Kidney epithelial cell (primary cell): ENCODE measurements at regions not wholly inside any gene's neighbourhood (a gene's known extent, or its start where the extent isn't known, plus 50 kb on each side); places are given as distances from the start of the nearest gene placed in this dataset.

Experiments used
- DNase-seq: peaks from one replicate; pipeline ENCODE4 v3.0.0-alpha.2; 2010; ENCODE audit warnings: low read depth
- H3K27me3 ChIP-seq: 2 replicates; pipeline ENCODE4 v1.6.0; 2011; ENCODE audit warnings: low read length; ENCODE audit not compliant: control insufficient read depth, insufficient read depth
- H3K36me3 ChIP-seq: 2 replicates; pipeline ENCODE4 v1.5.1; 2011; ENCODE audit warnings: low read length; ENCODE audit not compliant: control insufficient read depth, insufficient read depth
- H3K4me3 ChIP-seq: 2 replicates; pipeline ENCODE4 v1.5.1; 2011; ENCODE audit warnings: low read depth, mild to moderate bottlenecking, control low read depth, low read length
- CTCF ChIP-seq: IDR thresholded peaks from 2 replicates; pipeline ENCODE4 v1.5.1; 2011; ENCODE audit warnings: mild to moderate bottlenecking, moderate library complexity, low read length, control low read depth, inconsistent platforms; ENCODE audit not compliant: insufficient read depth, poor library complexity, severe bottlenecking

GRCh38 chr5:17388717-17389116, 109.3 kb upstream of the TAF11L2 start:
- Histone ChIP-seq H3K4me3 (no peak overlapping the region), H3K36me3 (no peaks in the 10 kb centered on the region), H3K27me3 (no peaks in the 10 kb centered on the region)
- TF ChIP-seq CTCF = no peak
- no peak for DNase-seq

- Histone ChIP-seq H3K4me3 (no peak overlapping the region), H3K36me3 (no peaks in the 10 kb centered on the region), H3K27me3 (no peaks in the 10 kb centered on the region)
- no peak for TF ChIP-seq CTCF
- no peak for DNase-seq
Observed at GRCh38 chr5:17394086-17394485, 103.9 kb upstream of the TAF11L2 start.

GRCh38 chr5:17395106-17395880, 102.7 kb upstream of the TAF11L2 start:
- no peaks in the 10 kb centered on the region for H3K36me3 ChIP-seq
- no peak for DNase-seq
- no peak for TF ChIP-seq CTCF
- H3K27me3 ChIP-seq = no peaks in the 10 kb centered on the region
- H3K4me3 ChIP-seq = no peak overlapping the region

- no peaks in the 10 kb centered on the region for H3K36me3 ChIP-seq
- DNase-seq = no peak
Observed at GRCh38 chr5:17396247-17396646, 101.8 kb upstream of the TAF11L2 start.

GRCh38 chr5:17398431-17398830, 99.6 kb upstream of the TAF11L2 start:
- Histone ChIP-seq H3K27me3 (no peaks in the 10 kb centered on the region), H3K36me3 (no peaks in the 10 kb centered on the region), H3K4me3 (no peak overlapping the region)
- no peak for TF ChIP-seq CTCF
- DNase-seq = peak; percentile 83

More at GRCh38 chr5:17396247-17396646, 101.8 kb upstream of the TAF11L2 start:
- TF ChIP-seq CTCF = no peak
- H3K4me3 ChIP-seq = no peak overlapping the region
- H3K27me3 ChIP-seq = no peaks in the 10 kb centered on the region
